Breast epithelium (tissue), 4 donors: ENCODE measurements at regions not wholly inside any gene's neighbourhood (a gene's known extent, or its start where the extent isn't known, plus 50 kb on each side); places are given as distances from the start of the nearest gene placed in this dataset.

Experiments used
- DNase-seq, 2 donors: peaks; one replicate each; pipeline ENCODE4 v3.0.0-alpha.2; 2019; ENCODE audit warnings: low spot score in 2 of 2
- H3K27ac ChIP-seq, 2 donors: fragments of 200-600 bp; sonication (generic) in 1 of 2; one replicate each; pipeline ENCODE4 v1.5.1; 2016 to 2019; ENCODE audit warnings: mild to moderate bottlenecking in 1 of 2
- H3K27me3 ChIP-seq, 2 donors: fragments of 200-600 bp; sonication (generic) in 1 of 2; one replicate each; pipeline versions ENCODE4 v1.5.1 to v1.6.0; 2017 to 2019; ENCODE audit warnings: control low read depth in 1 of 2, mild to moderate bottlenecking in 1 of 2
- H3K36me3 ChIP-seq: fragments of 200-600 bp; one replicate; pipeline ENCODE4 v1.5.1; 2019
- H3K4me1 ChIP-seq, 2 donors: fragments of 200-600 bp; sonication (generic); one replicate each; pipeline ENCODE4 v1.5.1; 2016 to 2019; ENCODE audit warnings: control low read depth in 1 of 2
- H3K4me3 ChIP-seq, 3 donors: fragments of 200-600 bp; sonication (generic); 1 replicate in 2 of 3; 2 replicates in 1 of 3; pipeline ENCODE4 v1.5.1; 2016 to 2019; ENCODE audit warnings: mild to moderate bottlenecking in 3 of 3, moderate library complexity in 2 of 3
- H3K9me3 ChIP-seq, 2 donors: fragments of 200-600 bp; sonication (generic) in 1 of 2; one replicate each; pipeline ENCODE4 v1.5.1; 2016 to 2019; ENCODE audit warnings: control low read depth in 1 of 2
- CTCF ChIP-seq, 3 donors: fragments of 450-650 bp; IDR thresholded peaks; one replicate each; pipeline ENCODE4 v1.5.1; 2016 to 2017; ENCODE audit warnings: antibody characterized with exemption in 3 of 3, mild to moderate bottlenecking in 3 of 3, moderate library complexity in 3 of 3
- POLR2A ChIP-seq: fragments of 450-650 bp; IDR thresholded peaks from one replicate; pipeline ENCODE4 v1.6.1; 2016; ENCODE audit warnings: antibody characterized with exemption, mild to moderate bottlenecking, moderate library complexity
- POLR2AphosphoS5 ChIP-seq, 3 donors: sonication (generic); formaldehyde crosslinking; IDR thresholded peaks; one replicate each; pipeline ENCODE4 v1.6.1; 2017; ENCODE audit warnings: antibody characterized with exemption in 3 of 3
- intact Hi-C: fragments of 100-400 bp; cut with DNase I; formaldehyde crosslinking; loops from one replicate; pipeline ENCODE4 v1.15.1; 2023; ENCODE audit warnings: low total_unique reads

GRCh38 chr13:111575719-111576118 lies 255.3 kb downstream of the TEX29 start:
- no peak for DNase-seq
- Histone ChIP-seq H3K27ac (no peak overlapping the region), H3K27me3 (peaks cover 0 to 6% of the 10 kb centered on the region in 2 donors), H3K9me3 (peaks cover 10 to 28% of the 10 kb centered on the region in 2 donors), H3K4me1 (no peaks in the 10 kb centered on the region), H3K36me3 (no peaks in the 10 kb centered on the region), H3K4me3 (no peak overlapping the region)
- intact Hi-C loops, result no loop called here
- no peak for TF ChIP-seq POLR2A
- no peak for TF ChIP-seq CTCF (IDR thresholded peaks at IDR 0.05)
- TF ChIP-seq POLR2AphosphoS5 (IDR thresholded peaks at IDR 0.05), result no peak

GRCh38 chr13:111577208-111577828 lies 256.9 kb downstream of the TEX29 start:
- Histone ChIP-seq H3K36me3 (no peaks in the 10 kb centered on the region), H3K27ac (no peak overlapping the region), H3K4me3 (no peak overlapping the region), H3K9me3 (peaks cover 12 to 28% of the 10 kb centered on the region in 2 donors), H3K4me1 (no peaks in the 10 kb centered on the region), H3K27me3 (peaks cover 0 to 6% of the 10 kb centered on the region in 2 donors)
- no peak for DNase-seq
- no peak for TF ChIP-seq POLR2A
- intact Hi-C loops, result no loop called here

GRCh38 chr13:111577956-111578605 lies 257.6 kb downstream of the TEX29 start:
- Histone ChIP-seq H3K27ac (no peak overlapping the region), H3K27me3 (peaks cover 0 to 6% of the 10 kb centered on the region in 2 donors), H3K9me3 (peaks cover 12 to 24% of the 10 kb centered on the region in 2 donors), H3K36me3 (no peaks in the 10 kb centered on the region), H3K4me1 (no peaks in the 10 kb centered on the region), H3K4me3 (no peak overlapping the region)
- no peak for DNase-seq
- intact Hi-C loops, result no loop called here
- TF ChIP-seq POLR2AphosphoS5 (IDR thresholded peaks at IDR 0.05) (no peak), CTCF (IDR thresholded peaks at IDR 0.05) (no peak), POLR2A (no peak)

GRCh38 chr13:111584101-111584672 lies 263.7 kb downstream of the TEX29 start:
- no peak overlapping the region for H3K4me3 ChIP-seq
- H3K36me3 ChIP-seq, result no peaks in the 10 kb centered on the region
- no peak overlapping the region for H3K27ac ChIP-seq
- intact Hi-C loops, result no loop called here
- peaks cover 0 to 18% of the 10 kb centered on the region in 2 donors for H3K27me3 ChIP-seq
- no peaks in the 10 kb centered on the region for H3K4me1 ChIP-seq
- no peak for DNase-seq
- peaks cover 3 to 4% of the 10 kb centered on the region in 2 donors for H3K9me3 ChIP-seq
- TF ChIP-seq POLR2AphosphoS5 (IDR thresholded peaks at IDR 0.05), result no peak

- Histone ChIP-seq H3K4me1 (no peaks in the 10 kb centered on the region), H3K36me3 (no peaks in the 10 kb centered on the region), H3K27ac (no peak overlapping the region), H3K4me3 (no peak overlapping the region), H3K9me3 (peaks cover 3 to 4% of the 10 kb centered on the region in 2 donors), H3K27me3 (peaks cover 0 to 21% of the 10 kb centered on the region in 2 donors)
- intact Hi-C loops, result no loop called here
- DNase-seq, result no peak
- TF ChIP-seq POLR2A, result no peak
- TF ChIP-seq POLR2AphosphoS5 (IDR thresholded peaks at IDR 0.05), result no peak
- TF ChIP-seq CTCF (IDR thresholded peaks at IDR 0.05), result no peak
These were observed 264.4 kb downstream of the TEX29 start for GRCh38 chr13:111584870-111585269.

- Histone ChIP-seq H3K4me3 (no peak overlapping the region), H3K4me1 (no peaks in the 10 kb centered on the region), H3K9me3 (peaks cover 0 to 3% of the 10 kb centered on the region in 2 donors), H3K27me3 (peaks cover 0 to 21% of the 10 kb centered on the region in 2 donors), H3K36me3 (no peaks in the 10 kb centered on the region), H3K27ac (no peak overlapping the region)
- intact Hi-C loops, result no loop called here
- TF ChIP-seq POLR2A (no peak), CTCF (IDR thresholded peaks at IDR 0.05) (no peak), POLR2AphosphoS5 (IDR thresholded peaks at IDR 0.05) (no peak)
- DNase-seq, result no peak
These were observed 265.8 kb downstream of the TEX29 start for GRCh38 chr13:111586291-111586690.
